WTC11 (cell line): ENCODE measurements at regions not wholly inside any gene's neighbourhood (a gene's known extent, or its start where the extent isn't known, plus 50 kb on each side); places are given as distances from the start of the nearest gene placed in this dataset.

Experiments used
- ATAC-seq: fragments of 200-7000 bp; cut with Tn5 transposase; 2 replicates; pipeline ENCODE4 v1.10.0; 2021; ENCODE audit warnings: mild to moderate bottlenecking, moderate library complexity
- CTCF ChIA-PET: fragments of 300-600 bp; sonication (Branson Sonifier 250); formaldehyde crosslinking; loops from one replicate; lab custom pipeline; 2021; ENCODE audit warnings: antibody characterized with exemption; lab: Charles Lee
- POLR2A ChIA-PET: fragments of 350-600 bp; sonication (Branson Sonifier 250); formaldehyde crosslinking; loops from one replicate; lab custom pipeline; 2021; ENCODE audit warnings: antibody characterized with exemption; lab: Charles Lee
- DNase-seq: peaks from one replicate; pipeline ENCODE4 v3.0.0; 2021; ENCODE audit warnings: low spot score
- H3K27ac Mint-ChIP-seq: 2 replicates; pipeline ENCODE4 v1.8.0; 2021; ENCODE audit warnings: mixed read lengths
- H3K27me3 Mint-ChIP-seq: 2 replicates; pipeline ENCODE4 v1.8.0; 2021; ENCODE audit warnings: low read depth, mild to moderate bottlenecking, moderate library complexity, mixed read lengths
- H3K36me3 Mint-ChIP-seq: 2 replicates; pipeline ENCODE4 v1.8.0; 2021; ENCODE audit warnings: mixed read lengths
- H3K4me1 Mint-ChIP-seq: 2 replicates; pipeline ENCODE4 v1.8.0; 2022; ENCODE audit warnings: mixed read lengths
- H3K4me3 Mint-ChIP-seq: 2 replicates; pipeline ENCODE4 v1.8.0; 2021; ENCODE audit warnings: mild to moderate bottlenecking, moderate library complexity, mixed read lengths
- H3K9me3 Mint-ChIP-seq: 2 replicates; pipeline ENCODE4 v1.8.0; 2021; ENCODE audit warnings: mixed read lengths
- ATF3 ChIP-seq: sonication (generic); formaldehyde crosslinking; conservative IDR thresholded peaks from 2 replicates; pipeline ENCODE4 v1.8.1; 2022; ENCODE audit warnings: mild to moderate bottlenecking, missing genetic modification reagents
- CREB1 ChIP-seq: sonication (generic); formaldehyde crosslinking; IDR thresholded peaks from 2 replicates; pipeline ENCODE4 v1.8.0; 2023; ENCODE audit warnings: mild to moderate bottlenecking, missing genetic modification reagents
- FOXJ3 ChIP-seq: sonication (generic); formaldehyde crosslinking; IDR thresholded peaks from 2 replicates; pipeline ENCODE4 v1.9.0; 2021; ENCODE audit warnings: missing genetic modification reagents, mild to moderate bottlenecking, borderline replicate concordance
- GTF2I ChIP-seq: fragments of 250-450 bp; sonication (Bioruptor Pico); conservative IDR thresholded peaks from 2 replicates; pipeline ENCODE4 v1.4.0; 2021; ENCODE audit warnings: mild to moderate bottlenecking
- HMGXB4 ChIP-seq: sonication (generic); formaldehyde crosslinking; IDR thresholded peaks from 2 replicates; pipeline ENCODE4 v1.8.1; 2023; ENCODE audit warnings: mild to moderate bottlenecking, moderate library complexity, missing genetic modification reagents
- JAZF1 ChIP-seq: fragments of 250-450 bp; sonication (Bioruptor Pico); IDR thresholded peaks from 2 replicates; pipeline ENCODE4 v1.9.0; 2021; ENCODE audit warnings: moderate library complexity, mild to moderate bottlenecking, inconsistent platforms
- MXD4 ChIP-seq: fragments of 250-450 bp; sonication (Bioruptor Pico); IDR thresholded peaks from 2 replicates; pipeline ENCODE4 v1.8.0; 2021; ENCODE audit warnings: mild to moderate bottlenecking, moderate library complexity, borderline replicate concordance
- NR3C1 ChIP-seq: sonication (generic); formaldehyde crosslinking; conservative IDR thresholded peaks from 2 replicates; pipeline ENCODE4 v1.8.1; 2023; ENCODE audit warnings: low read depth, mild to moderate bottlenecking, missing genetic modification reagents
- PREB ChIP-seq: sonication (generic); formaldehyde crosslinking; IDR thresholded peaks from 2 replicates; pipeline ENCODE4 v1.8.1; 2022; ENCODE audit warnings: mild to moderate bottlenecking, missing genetic modification reagents, moderate library complexity, borderline replicate concordance
- PRRX2 ChIP-seq: fragments of 250-450 bp; sonication (Bioruptor Pico); IDR thresholded peaks from 2 replicates; pipeline ENCODE4 v1.8.0; 2021; ENCODE audit warnings: mild to moderate bottlenecking
- TCF7 ChIP-seq: sonication (generic); formaldehyde crosslinking; IDR thresholded peaks from 2 replicates; pipeline ENCODE4 v1.8.0; 2022; ENCODE audit warnings: mild to moderate bottlenecking, low read depth, missing genetic modification reagents, moderate library complexity
- USF1 ChIP-seq: sonication (generic); formaldehyde crosslinking; IDR thresholded peaks from 2 replicates; pipeline ENCODE4 v1.8.0; 2022; ENCODE audit warnings: mild to moderate bottlenecking, missing genetic modification reagents
- ZNF232 ChIP-seq: sonication (generic); formaldehyde crosslinking; IDR thresholded peaks from 2 replicates; pipeline ENCODE4 v1.8.0; 2022; ENCODE audit warnings: mild to moderate bottlenecking, missing genetic modification reagents
- ZNF317 ChIP-seq: sonication (generic); formaldehyde crosslinking; IDR thresholded peaks from 2 replicates; pipeline ENCODE4 v1.8.1; 2023; ENCODE audit warnings: low read depth, mild to moderate bottlenecking, moderate library complexity, missing genetic modification reagents, borderline replicate concordance
- ZNF396 ChIP-seq: fragments of 250-450 bp; sonication (Bioruptor Pico); IDR thresholded peaks from 2 replicates; pipeline ENCODE4 v1.8.0; 2021; ENCODE audit warnings: mild to moderate bottlenecking, moderate library complexity, borderline replicate concordance
- TF ChIP-seq, protein P1 (sequence below): sonication (generic); formaldehyde crosslinking; IDR thresholded peaks from 2 replicates; pipeline ENCODE4 v1.8.0; 2022; ENCODE audit warnings: mild to moderate bottlenecking, missing genetic modification reagents
- TF ChIP-seq, protein P2 (sequence below): sonication (generic); formaldehyde crosslinking; IDR thresholded peaks from 2 replicates; pipeline ENCODE4 v1.8.1; 2023; ENCODE audit warnings: mild to moderate bottlenecking, missing genetic modification reagents, borderline replicate concordance
- TF ChIP-seq, protein P3 (sequence below): sonication (generic); formaldehyde crosslinking; IDR thresholded peaks from 2 replicates; pipeline ENCODE4 v1.8.1; 2023; ENCODE audit warnings: mild to moderate bottlenecking, missing genetic modification reagents

DNA sequence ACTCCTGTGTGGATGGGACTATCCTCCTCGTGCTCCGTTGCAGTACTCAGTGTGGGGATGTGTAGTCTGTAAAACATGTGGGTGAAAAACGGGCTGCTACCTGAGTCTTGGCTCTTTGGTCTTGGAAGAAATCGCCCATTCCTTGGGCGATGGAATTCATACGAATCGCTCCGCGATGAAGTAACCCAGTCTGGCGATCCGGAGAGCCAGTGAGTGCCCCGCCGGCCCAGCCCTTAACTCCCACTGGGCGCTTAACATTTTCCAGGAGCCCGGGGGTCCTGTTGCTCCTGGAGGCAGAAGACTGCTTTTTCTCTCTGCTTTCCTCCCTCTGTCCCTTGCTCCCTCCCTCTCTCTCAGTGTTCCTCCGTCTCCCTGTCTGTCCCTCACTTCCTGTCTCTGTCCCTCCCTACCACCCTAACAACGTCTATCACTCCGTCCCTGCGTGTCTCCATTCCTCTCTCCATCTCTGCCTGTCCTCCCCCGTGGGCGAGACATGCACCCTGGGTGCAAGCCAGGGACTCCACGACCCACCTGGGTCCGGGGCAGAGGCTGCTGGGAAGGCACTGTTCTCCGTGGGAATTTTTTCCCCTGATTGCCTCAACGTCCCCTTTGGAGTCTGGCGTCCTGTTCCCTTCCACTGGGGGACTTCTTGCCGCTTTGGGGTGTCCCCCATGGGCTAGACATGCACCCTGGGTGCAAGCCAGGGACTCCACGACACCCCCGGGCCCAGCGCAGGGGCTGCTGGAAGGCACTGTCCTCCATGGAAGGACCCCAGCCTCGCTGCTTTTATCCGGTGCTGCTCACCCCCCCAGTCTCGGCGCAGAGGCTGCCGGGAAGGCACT is 188.6 kb downstream of the ALG10 start:
- H3K27ac Mint-ChIP-seq, result no peak overlapping the region
- CTCF ChIA-PET, result no interaction called here

GRCh38 chr12:34212651-34213050 is 190.4 kb downstream of the ALG10 start:
- peaks cover 61% of the 10 kb centered on the region for H3K36me3 Mint-ChIP-seq
- TF ChIP-seq, protein P1, sequence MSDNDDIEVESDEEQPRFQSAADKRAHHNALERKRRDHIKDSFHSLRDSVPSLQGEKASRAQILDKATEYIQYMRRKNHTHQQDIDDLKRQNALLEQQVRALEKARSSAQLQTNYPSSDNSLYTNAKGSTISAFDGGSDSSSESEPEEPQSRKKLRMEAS (CRISPR knock-in tag), result no peak
- TF ChIP-seq PRRX2 (CRISPR knock-in tag) (no peak), TCF7 (no peak)
- H3K27me3 Mint-ChIP-seq, result peaks cover 2% of the 10 kb centered on the region; the same call in 1 of the 2 replicates
- ChIA-PET POLR2A (no interaction called here), CTCF (no interaction called here)
- no peak overlapping the region for H3K4me3 Mint-ChIP-seq
- DNase-seq (no peak), ATAC-seq (no peak)
- no peak overlapping the region for H3K27ac Mint-ChIP-seq
- peaks cover 58% of the 10 kb centered on the region for H3K9me3 Mint-ChIP-seq
- H3K4me1 Mint-ChIP-seq, result no peaks in the 10 kb centered on the region

More for the DNA sequence above, 188.6 kb downstream of the ALG10 start:
- H3K4me1 Mint-ChIP-seq, result no peaks in the 10 kb centered on the region
- DNase-seq, result no peak
- POLR2A ChIA-PET, result no interaction called here
- H3K4me3 Mint-ChIP-seq, result no peak overlapping the region
- peaks cover 9% of the 10 kb centered on the region; the same call in 1 of the 2 replicates for H3K27me3 Mint-ChIP-seq
- peaks cover 65% of the 10 kb centered on the region for H3K9me3 Mint-ChIP-seq
- peaks cover 69% of the 10 kb centered on the region for H3K36me3 Mint-ChIP-seq
- ATAC-seq, result no peak
- TF ChIP-seq, protein P2, sequence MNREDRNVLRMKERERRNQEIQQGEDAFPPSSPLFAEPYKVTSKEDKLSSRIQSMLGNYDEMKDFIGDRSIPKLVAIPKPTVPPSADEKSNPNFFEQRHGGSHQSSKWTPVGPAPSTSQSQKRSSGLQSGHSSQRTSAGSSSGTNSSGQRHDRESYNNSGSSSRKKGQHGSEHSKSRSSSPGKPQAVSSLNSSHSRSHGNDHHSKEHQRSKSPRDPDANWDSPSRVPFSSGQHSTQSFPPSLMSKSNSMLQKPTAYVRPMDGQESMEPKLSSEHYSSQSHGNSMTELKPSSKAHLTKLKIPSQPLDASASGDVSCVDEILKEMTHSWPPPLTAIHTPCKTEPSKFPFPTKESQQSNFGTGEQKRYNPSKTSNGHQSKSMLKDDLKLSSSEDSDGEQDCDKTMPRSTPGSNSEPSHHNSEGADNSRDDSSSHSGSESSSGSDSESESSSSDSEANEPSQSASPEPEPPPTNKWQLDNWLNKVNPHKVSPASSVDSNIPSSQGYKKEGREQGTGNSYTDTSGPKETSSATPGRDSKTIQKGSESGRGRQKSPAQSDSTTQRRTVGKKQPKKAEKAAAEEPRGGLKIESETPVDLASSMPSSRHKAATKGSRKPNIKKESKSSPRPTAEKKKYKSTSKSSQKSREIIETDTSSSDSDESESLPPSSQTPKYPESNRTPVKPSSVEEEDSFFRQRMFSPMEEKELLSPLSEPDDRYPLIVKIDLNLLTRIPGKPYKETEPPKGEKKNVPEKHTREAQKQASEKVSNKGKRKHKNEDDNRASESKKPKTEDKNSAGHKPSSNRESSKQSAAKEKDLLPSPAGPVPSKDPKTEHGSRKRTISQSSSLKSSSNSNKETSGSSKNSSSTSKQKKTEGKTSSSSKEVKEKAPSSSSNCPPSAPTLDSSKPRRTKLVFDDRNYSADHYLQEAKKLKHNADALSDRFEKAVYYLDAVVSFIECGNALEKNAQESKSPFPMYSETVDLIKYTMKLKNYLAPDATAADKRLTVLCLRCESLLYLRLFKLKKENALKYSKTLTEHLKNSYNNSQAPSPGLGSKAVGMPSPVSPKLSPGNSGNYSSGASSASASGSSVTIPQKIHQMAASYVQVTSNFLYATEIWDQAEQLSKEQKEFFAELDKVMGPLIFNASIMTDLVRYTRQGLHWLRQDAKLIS (CRISPR knock-in tag), result no peak
- no peak for TF ChIP-seq ZNF317

- no peak overlapping the region for H3K4me3 Mint-ChIP-seq
- peaks cover 64% of the 10 kb centered on the region for H3K36me3 Mint-ChIP-seq
- H3K27ac Mint-ChIP-seq, result no peak overlapping the region
- CTCF ChIA-PET, result no interaction called here
- peaks cover 61% of the 10 kb centered on the region for H3K9me3 Mint-ChIP-seq
- H3K27me3 Mint-ChIP-seq, result peaks cover 2% of the 10 kb centered on the region; the same call in 1 of the 2 replicates
- ATAC-seq (no peak), DNase-seq (no peak)
- POLR2A ChIA-PET, result no interaction called here
- no peaks in the 10 kb centered on the region for H3K4me1 Mint-ChIP-seq
- no peak for TF ChIP-seq CREB1 (CRISPR knock-in tag)
- TF ChIP-seq PREB (CRISPR knock-in tag), result no peak
- no peak for TF ChIP-seq GTF2I (CRISPR knock-in tag)
- TF ChIP-seq JAZF1, result no peak
- TF ChIP-seq FOXJ3 (CRISPR knock-in tag), result no peak
- no peak for TF ChIP-seq USF1 (CRISPR knock-in tag)
- no peak for TF ChIP-seq ZNF396
- no peak for TF ChIP-seq MXD4 (CRISPR knock-in tag)
- no peak for TF ChIP-seq ATF3
- TF ChIP-seq, protein P3, sequence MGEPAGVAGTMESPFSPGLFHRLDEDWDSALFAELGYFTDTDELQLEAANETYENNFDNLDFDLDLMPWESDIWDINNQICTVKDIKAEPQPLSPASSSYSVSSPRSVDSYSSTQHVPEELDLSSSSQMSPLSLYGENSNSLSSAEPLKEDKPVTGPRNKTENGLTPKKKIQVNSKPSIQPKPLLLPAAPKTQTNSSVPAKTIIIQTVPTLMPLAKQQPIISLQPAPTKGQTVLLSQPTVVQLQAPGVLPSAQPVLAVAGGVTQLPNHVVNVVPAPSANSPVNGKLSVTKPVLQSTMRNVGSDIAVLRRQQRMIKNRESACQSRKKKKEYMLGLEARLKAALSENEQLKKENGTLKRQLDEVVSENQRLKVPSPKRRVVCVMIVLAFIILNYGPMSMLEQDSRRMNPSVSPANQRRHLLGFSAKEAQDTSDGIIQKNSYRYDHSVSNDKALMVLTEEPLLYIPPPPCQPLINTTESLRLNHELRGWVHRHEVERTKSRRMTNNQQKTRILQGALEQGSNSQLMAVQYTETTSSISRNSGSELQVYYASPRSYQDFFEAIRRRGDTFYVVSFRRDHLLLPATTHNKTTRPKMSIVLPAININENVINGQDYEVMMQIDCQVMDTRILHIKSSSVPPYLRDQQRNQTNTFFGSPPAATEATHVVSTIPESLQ (CRISPR knock-in tag), result no peak
- TF ChIP-seq HMGXB4 (CRISPR knock-in tag), result no peak
- TF ChIP-seq ZNF232 (CRISPR knock-in tag), result no peak
- no peak for TF ChIP-seq NR3C1 (CRISPR knock-in tag)
Measured at GRCh38 chr12:34214011-34214410, 191.7 kb downstream of the ALG10 start.
